ENCODE measurements at regions not wholly inside any gene's neighbourhood (a gene's known extent, or its start where the extent isn't known, plus 50 kb on each side); places are given as distances from the start of the nearest gene placed in this dataset.

DNA sequence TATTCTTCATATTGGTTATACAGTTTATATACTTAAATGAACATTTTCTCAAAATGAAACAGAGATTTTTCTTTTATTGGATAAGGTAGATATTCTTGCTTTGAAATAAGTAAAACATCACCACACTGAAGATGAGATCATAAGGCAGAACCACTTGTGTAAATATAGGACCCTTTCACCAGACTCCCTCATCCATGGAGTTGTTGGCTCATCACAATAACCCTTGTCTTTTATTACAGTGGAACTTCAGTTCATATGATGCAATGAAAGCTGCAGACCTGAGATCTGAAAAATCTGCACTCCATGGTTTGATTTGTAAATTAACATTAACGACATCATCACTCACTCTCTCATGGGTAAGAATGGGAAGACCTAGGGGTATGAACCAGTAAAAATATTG lies 51.9 kb upstream of the DBX2 start:
- no peaks in the 10 kb centered on the region for H3K79me2 ChIP-seq (ENCODE audit: low read length)
- H3K9me3 ChIP-seq (ENCODE audit: low read length), result no peaks in the 10 kb centered on the region
- H3K9ac ChIP-seq (ENCODE audit: low read length), result no peak overlapping the region
- no peak overlapping the region for H2AFZ ChIP-seq (ENCODE audit: low read length)
- H3K27me3 ChIP-seq (ENCODE audit: low read length), result no peaks in the 10 kb centered on the region
- no peak overlapping the region for H3K4me3 ChIP-seq (ENCODE audit: low read length)
- no peak overlapping the region for H3K4me2 ChIP-seq (ENCODE audit: low read depth, low read length, poor library complexity, severe bottlenecking)
- no peak for DNase-seq
- H3K36me3 ChIP-seq (ENCODE audit: insufficient read depth, low read length), result no peaks in the 10 kb centered on the region
- H3K27ac ChIP-seq (ENCODE audit: low read length), result no peak overlapping the region
- no peaks in the 10 kb centered on the region for H3K4me1 ChIP-seq (ENCODE audit: low read length)
- H3K9me2 ChIP-seq (replicated peaks; ENCODE audit: insufficient read depth, low read length), result no peaks in the 10 kb centered on the region
- H4K20me1 ChIP-seq (ENCODE audit: insufficient read depth, low read depth, low read length), result no peaks in the 10 kb centered on the region

DNA sequence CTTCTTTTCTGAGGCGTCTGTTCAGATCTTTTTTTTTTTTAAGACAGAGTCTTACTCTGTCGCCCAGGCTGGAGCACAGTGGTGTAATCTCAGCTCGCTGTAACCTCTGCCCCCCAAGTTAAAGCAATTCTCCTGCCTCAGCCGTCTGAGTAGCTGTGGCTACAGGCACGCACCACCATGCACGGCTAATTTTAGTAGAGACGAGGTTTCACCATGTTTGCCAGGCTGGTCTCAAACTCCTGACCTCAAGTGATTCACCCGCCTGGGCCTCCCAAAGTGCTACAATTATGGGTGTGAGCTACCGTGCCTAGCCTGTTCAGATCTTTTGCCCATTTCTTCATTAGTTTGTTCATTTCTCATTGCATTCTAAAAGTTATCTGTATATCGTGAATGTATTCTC lies 55.1 kb upstream of the DBX2 start:
- no peaks in the 10 kb centered on the region for H3K27me3 ChIP-seq (ENCODE audit: low read length)
- no peak overlapping the region for H3K4me2 ChIP-seq (ENCODE audit: low read depth, low read length, poor library complexity, severe bottlenecking)
- H3K9me3 ChIP-seq (ENCODE audit: low read length), result no peaks in the 10 kb centered on the region
- no peak overlapping the region for H3K4me3 ChIP-seq (ENCODE audit: low read length)
- H3K9me2 ChIP-seq (replicated peaks; ENCODE audit: insufficient read depth, low read length), result no peaks in the 10 kb centered on the region
- no peaks in the 10 kb centered on the region for H4K20me1 ChIP-seq (ENCODE audit: insufficient read depth, low read depth, low read length)
- DNase-seq, result no peak
- no peak overlapping the region for H2AFZ ChIP-seq (ENCODE audit: low read length)
- H3K4me1 ChIP-seq (ENCODE audit: low read length), result no peaks in the 10 kb centered on the region
- no peak overlapping the region for H3K9ac ChIP-seq (ENCODE audit: low read length)
- no peak overlapping the region for H3K27ac ChIP-seq (ENCODE audit: low read length)
- H3K79me2 ChIP-seq (ENCODE audit: low read length), result no peaks in the 10 kb centered on the region
- no peaks in the 10 kb centered on the region for H3K36me3 ChIP-seq (ENCODE audit: insufficient read depth, low read length)

DNA sequence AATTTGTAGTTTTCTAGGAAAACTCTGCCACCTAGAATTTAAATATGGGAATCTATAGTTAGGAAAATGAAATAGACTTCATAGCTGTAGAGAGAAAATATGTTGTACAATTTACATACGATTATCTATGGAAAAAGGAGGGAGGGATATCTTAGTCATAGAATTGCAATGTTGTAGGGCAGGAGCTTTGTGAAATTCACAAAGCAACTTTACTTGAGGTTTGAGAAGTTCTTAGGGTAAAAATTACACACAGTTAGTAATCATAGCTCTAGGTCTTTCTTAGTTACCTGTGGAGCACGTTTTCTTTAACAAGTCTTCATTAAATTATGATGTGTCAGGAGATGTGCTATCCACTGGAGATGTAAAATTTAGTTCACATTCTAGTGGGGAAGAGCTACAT lies 61.4 kb upstream of the DBX2 start:
- no peaks in the 10 kb centered on the region for H3K9me3 ChIP-seq (ENCODE audit: low read length)
- H3K4me3 ChIP-seq (ENCODE audit: low read length), result no peak overlapping the region
- H3K4me1 ChIP-seq (ENCODE audit: low read length), result no peaks in the 10 kb centered on the region
- no peak overlapping the region for H2AFZ ChIP-seq (ENCODE audit: low read length)
- H3K4me2 ChIP-seq (ENCODE audit: low read depth, low read length, poor library complexity, severe bottlenecking), result no peak overlapping the region
- no peaks in the 10 kb centered on the region for H3K9me2 ChIP-seq (replicated peaks; ENCODE audit: insufficient read depth, low read length)
- no peaks in the 10 kb centered on the region for H3K27me3 ChIP-seq (ENCODE audit: low read length)
- no peaks in the 10 kb centered on the region for H4K20me1 ChIP-seq (ENCODE audit: insufficient read depth, low read depth, low read length)
- no peaks in the 10 kb centered on the region for H3K79me2 ChIP-seq (ENCODE audit: low read length)
- H3K9ac ChIP-seq (ENCODE audit: low read length), result no peak overlapping the region
- no peak overlapping the region for H3K27ac ChIP-seq (ENCODE audit: low read length)
- no peak for DNase-seq
- H3K36me3 ChIP-seq (ENCODE audit: insufficient read depth, low read length), result no peaks in the 10 kb centered on the region

DNA sequence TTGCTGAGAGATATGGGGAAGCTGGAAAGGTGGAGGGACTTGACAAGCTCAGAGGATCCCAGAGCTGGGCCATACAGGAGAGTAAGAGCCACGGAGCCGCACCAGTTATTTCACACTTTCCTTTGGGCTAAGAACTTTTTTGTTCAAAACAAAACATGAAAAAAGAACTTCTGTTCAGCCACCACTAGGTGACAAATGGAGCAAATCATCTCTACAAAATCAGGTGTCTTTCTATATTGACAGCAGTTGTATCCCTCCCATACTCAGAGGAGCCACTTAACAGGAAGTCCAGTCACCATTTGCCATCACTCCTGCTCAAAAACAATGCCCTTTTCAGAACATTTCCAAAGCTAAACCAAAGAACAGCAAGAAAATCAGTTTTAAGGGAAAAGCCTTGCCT lies 70.3 kb upstream of the DBX2 start:
- Histone ChIP-seq H4K20me1 (ENCODE audit: insufficient read depth, low read depth, low read length) (no peaks in the 10 kb centered on the region), H3K36me3 (ENCODE audit: insufficient read depth, low read length) (no peaks in the 10 kb centered on the region), H3K4me1 (ENCODE audit: low read length) (no peaks in the 10 kb centered on the region), H3K27ac (ENCODE audit: low read length) (no peak overlapping the region), H3K9me2 (replicated peaks; ENCODE audit: insufficient read depth, low read length) (no peaks in the 10 kb centered on the region), H3K9me3 (ENCODE audit: low read length) (no peaks in the 10 kb centered on the region), H3K4me3 (ENCODE audit: low read length) (no peak overlapping the region), H3K27me3 (ENCODE audit: low read length) (no peaks in the 10 kb centered on the region), H3K9ac (ENCODE audit: low read length) (no peak overlapping the region), H2AFZ (ENCODE audit: low read length) (no peak overlapping the region), H3K79me2 (ENCODE audit: low read length) (no peaks in the 10 kb centered on the region), H3K4me2 (ENCODE audit: low read depth, low read length, poor library complexity, severe bottlenecking) (no peak overlapping the region)
- DNase-seq, result peak; percentile 49

DNA sequence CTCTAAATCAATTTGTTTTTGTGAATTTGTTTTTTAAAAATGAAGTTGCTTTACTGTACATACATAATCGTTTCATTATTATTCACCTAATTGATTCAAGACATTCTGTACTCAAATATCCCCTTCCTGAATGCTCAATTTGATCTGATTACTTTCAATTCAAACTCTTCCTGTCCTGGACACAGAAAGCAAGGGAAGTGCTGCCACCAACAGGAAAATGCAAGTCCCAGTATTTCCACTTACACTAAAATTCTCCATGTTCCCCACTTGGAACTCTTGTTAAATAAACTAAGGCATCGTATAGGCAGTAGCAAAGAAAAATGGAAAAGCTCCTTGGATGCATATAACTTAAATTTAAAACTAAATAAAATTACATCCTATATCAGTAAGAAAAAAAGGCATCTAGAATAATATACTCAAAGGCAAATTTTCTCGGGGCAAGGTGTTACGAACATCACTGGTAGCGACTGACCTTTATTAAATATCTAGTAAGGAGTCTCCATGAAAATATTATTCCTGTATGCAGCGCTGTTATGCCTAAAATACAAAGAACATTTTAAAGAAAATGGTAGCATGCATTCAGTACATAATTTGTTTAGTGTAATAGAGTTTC lies 72.0 kb upstream of the DBX2 start:
- H3K4me3 ChIP-seq (ENCODE audit: low read length), result no peak overlapping the region
- H4K20me1 ChIP-seq (ENCODE audit: insufficient read depth, low read depth, low read length), result no peaks in the 10 kb centered on the region
- H3K36me3 ChIP-seq (ENCODE audit: insufficient read depth, low read length), result no peaks in the 10 kb centered on the region
- H3K79me2 ChIP-seq (ENCODE audit: low read length), result no peaks in the 10 kb centered on the region
- no peak overlapping the region for H3K4me2 ChIP-seq (ENCODE audit: low read depth, low read length, poor library complexity, severe bottlenecking)
- no peak overlapping the region for H3K9ac ChIP-seq (ENCODE audit: low read length)
- DNase-seq, result no peak
- no peaks in the 10 kb centered on the region for H3K4me1 ChIP-seq (ENCODE audit: low read length)
- no peak overlapping the region for H2AFZ ChIP-seq (ENCODE audit: low read length)
- no peaks in the 10 kb centered on the region for H3K9me2 ChIP-seq (replicated peaks; ENCODE audit: insufficient read depth, low read length)
- no peak overlapping the region for H3K27ac ChIP-seq (ENCODE audit: low read length)
- no peaks in the 10 kb centered on the region for H3K27me3 ChIP-seq (ENCODE audit: low read length)
- H3K9me3 ChIP-seq (ENCODE audit: low read length), result no peaks in the 10 kb centered on the region

DNA sequence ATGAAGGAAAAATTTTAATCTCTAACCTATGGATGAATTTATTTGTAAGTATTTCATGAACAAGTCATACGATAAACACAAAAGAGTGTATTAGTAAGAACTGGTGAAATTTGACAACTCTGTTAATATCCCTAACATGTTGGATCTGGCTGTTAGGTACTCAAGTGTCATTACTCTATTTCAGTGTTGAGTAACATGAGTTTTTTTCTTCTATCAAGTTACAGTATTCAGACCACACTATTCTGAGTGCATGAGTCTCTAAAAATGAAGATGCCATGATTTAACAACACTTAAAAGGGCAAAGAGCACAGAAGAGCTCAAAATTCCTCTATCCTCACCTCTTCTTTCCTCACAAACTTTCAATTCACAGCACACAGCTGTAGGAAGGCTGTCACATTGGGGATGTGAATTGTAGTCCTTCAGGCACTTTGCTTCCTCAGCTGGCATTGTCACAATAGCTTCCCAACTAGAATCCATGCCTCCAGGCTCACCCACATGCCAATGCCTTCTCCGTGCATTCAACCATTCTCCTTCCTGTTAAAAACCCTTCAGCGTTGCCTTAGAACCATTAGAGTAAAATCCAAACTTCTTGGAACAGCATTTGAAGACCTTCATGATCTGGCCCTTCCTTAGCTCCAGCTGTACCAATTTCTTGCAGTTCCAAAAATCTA lies 73.7 kb upstream of the DBX2 start:
- no peak for DNase-seq
- Histone ChIP-seq H3K9me2 (replicated peaks; ENCODE audit: insufficient read depth, low read length) (no peaks in the 10 kb centered on the region), H3K9ac (ENCODE audit: low read length) (no peak overlapping the region), H3K27me3 (ENCODE audit: low read length) (no peaks in the 10 kb centered on the region), H3K9me3 (ENCODE audit: low read length) (no peaks in the 10 kb centered on the region), H3K4me2 (ENCODE audit: low read depth, low read length, poor library complexity, severe bottlenecking) (no peak overlapping the region), H3K79me2 (ENCODE audit: low read length) (no peaks in the 10 kb centered on the region), H3K27ac (ENCODE audit: low read length) (no peak overlapping the region), H3K36me3 (ENCODE audit: insufficient read depth, low read length) (no peaks in the 10 kb centered on the region), H4K20me1 (ENCODE audit: insufficient read depth, low read depth, low read length) (no peaks in the 10 kb centered on the region), H3K4me1 (ENCODE audit: low read length) (no peaks in the 10 kb centered on the region), H2AFZ (ENCODE audit: low read length) (no peak overlapping the region), H3K4me3 (ENCODE audit: low read length) (no peak overlapping the region)

DNA sequence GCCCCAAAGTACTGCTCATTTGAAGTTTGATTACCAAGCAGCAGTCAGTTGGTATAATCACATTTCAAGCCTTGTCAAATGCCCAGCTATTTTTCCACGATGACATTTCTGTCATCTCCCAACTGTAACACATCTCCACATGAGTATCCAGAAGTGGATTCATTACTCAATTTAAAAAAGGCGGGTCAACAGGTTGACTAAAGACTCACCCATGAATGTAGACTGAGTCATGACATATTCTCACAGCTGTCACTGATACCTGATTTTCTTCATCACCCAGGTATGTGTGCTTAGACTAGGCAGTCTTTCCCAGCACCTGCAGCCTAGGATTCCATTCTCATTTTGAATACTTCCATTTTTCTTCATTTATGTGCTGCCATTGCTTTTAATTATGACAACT lies 75.1 kb upstream of the DBX2 start:
- Histone ChIP-seq H3K27me3 (ENCODE audit: low read length) (no peaks in the 10 kb centered on the region), H3K36me3 (ENCODE audit: insufficient read depth, low read length) (no peaks in the 10 kb centered on the region), H3K4me2 (ENCODE audit: low read depth, low read length, poor library complexity, severe bottlenecking) (no peak overlapping the region), H2AFZ (ENCODE audit: low read length) (no peak overlapping the region), H3K4me3 (ENCODE audit: low read length) (no peak overlapping the region), H3K9ac (ENCODE audit: low read length) (no peak overlapping the region), H3K79me2 (ENCODE audit: low read length) (no peaks in the 10 kb centered on the region), H3K9me3 (ENCODE audit: low read length) (no peaks in the 10 kb centered on the region), H3K27ac (ENCODE audit: low read length) (no peak overlapping the region), H3K9me2 (replicated peaks; ENCODE audit: insufficient read depth, low read length) (no peaks in the 10 kb centered on the region), H3K4me1 (ENCODE audit: low read length) (no peaks in the 10 kb centered on the region), H4K20me1 (ENCODE audit: insufficient read depth, low read depth, low read length) (no peaks in the 10 kb centered on the region)
- DNase-seq, result no peak

DNA sequence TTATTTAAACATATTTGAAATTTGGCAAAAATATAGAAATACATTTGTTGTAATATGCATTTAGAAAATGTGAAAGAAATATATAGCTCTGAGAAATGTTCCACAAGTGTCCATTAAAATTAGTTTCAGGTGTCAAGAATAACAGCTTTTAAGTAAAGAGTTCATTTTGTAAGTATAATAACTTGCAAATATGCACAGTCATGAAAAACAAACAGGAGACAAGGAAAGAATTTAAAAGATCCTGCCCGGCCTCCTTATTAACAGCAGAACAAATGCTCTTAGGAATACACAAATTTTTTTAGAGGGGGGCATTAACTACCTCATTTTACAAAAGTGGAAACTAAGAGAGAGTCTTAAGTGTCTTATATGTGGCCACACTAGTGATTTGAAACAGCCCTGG lies 77.7 kb upstream of the DBX2 start:
- H3K9me2 ChIP-seq (replicated peaks; ENCODE audit: insufficient read depth, low read length), result no peaks in the 10 kb centered on the region
- H3K36me3 ChIP-seq (ENCODE audit: insufficient read depth, low read length), result no peaks in the 10 kb centered on the region
- H3K4me3 ChIP-seq (ENCODE audit: low read length), result no peak overlapping the region
- H3K9ac ChIP-seq (ENCODE audit: low read length), result no peak overlapping the region
- no peaks in the 10 kb centered on the region for H3K4me1 ChIP-seq (ENCODE audit: low read length)
- no peaks in the 10 kb centered on the region for H3K9me3 ChIP-seq (ENCODE audit: low read length)
- H3K27ac ChIP-seq (ENCODE audit: low read length), result no peak overlapping the region
- no peaks in the 10 kb centered on the region for H4K20me1 ChIP-seq (ENCODE audit: insufficient read depth, low read depth, low read length)
- H3K79me2 ChIP-seq (ENCODE audit: low read length), result no peaks in the 10 kb centered on the region
- no peak for DNase-seq
- H2AFZ ChIP-seq (ENCODE audit: low read length), result no peak overlapping the region
- H3K27me3 ChIP-seq (ENCODE audit: low read length), result no peaks in the 10 kb centered on the region
- no peak overlapping the region for H3K4me2 ChIP-seq (ENCODE audit: low read depth, low read length, poor library complexity, severe bottlenecking)
